Neutrophil (primary cell): ENCODE measurements at regions not wholly inside any gene's neighbourhood (a gene's known extent, or its start where the extent isn't known, plus 50 kb on each side); places are given as distances from the start of the nearest gene placed in this dataset.

Experiments used
- H3K27ac ChIP-seq: fragments of 200-600 bp; sonication (generic); 2 replicates; pipeline ENCODE4 v1.5.1; 2016; ENCODE audit warnings: mild to moderate bottlenecking, moderate library complexity
- H3K27me3 ChIP-seq: fragments of 200-600 bp; sonication (generic); 2 replicates; pipeline ENCODE4 v1.6.0; 2016; ENCODE audit warnings: mild to moderate bottlenecking
- H3K36me3 ChIP-seq: fragments of 200-600 bp; sonication (generic); 2 replicates; pipeline ENCODE4 v1.5.1; 2017
- H3K4me1 ChIP-seq, 2 experiments: fragments of 200-600 bp in 1 of 2; sonication (generic) in 1 of 2; 1 replicate in 1 of 2; 2 replicates in 1 of 2; pipeline versions ENCODE4 v1.5.1 to v1.6.1; 2013 to 2016; ENCODE audit warnings: low read depth in 1 of 2, low read length in 1 of 2, mild to moderate bottlenecking in 1 of 2, moderate library complexity in 1 of 2; ENCODE audit not compliant: control insufficient read depth in 1 of 2, insufficient read depth in 1 of 2
- H3K4me3 ChIP-seq, 2 experiments: fragments of 200-600 bp in 1 of 2; sonication (generic) in 1 of 2; 1 replicate in 1 of 2; 2 replicates in 1 of 2; pipeline ENCODE4 v1.5.1; 2013 to 2016; ENCODE audit warnings: low read depth in 1 of 2, low read length in 1 of 2, mild to moderate bottlenecking in 1 of 2, moderate library complexity in 1 of 2
- H3K9me3 ChIP-seq: fragments of 200-600 bp; sonication (generic); 2 replicates; pipeline ENCODE4 v1.5.1; 2016
- TF ChIP-seq, protein P1 (sequence below): fragments of 200-600 bp; sonication (generic); IDR thresholded peaks from 2 replicates; pipeline ENCODE4 v1.5.1; 2016; ENCODE audit warnings: antibody characterized with exemption

DNA sequence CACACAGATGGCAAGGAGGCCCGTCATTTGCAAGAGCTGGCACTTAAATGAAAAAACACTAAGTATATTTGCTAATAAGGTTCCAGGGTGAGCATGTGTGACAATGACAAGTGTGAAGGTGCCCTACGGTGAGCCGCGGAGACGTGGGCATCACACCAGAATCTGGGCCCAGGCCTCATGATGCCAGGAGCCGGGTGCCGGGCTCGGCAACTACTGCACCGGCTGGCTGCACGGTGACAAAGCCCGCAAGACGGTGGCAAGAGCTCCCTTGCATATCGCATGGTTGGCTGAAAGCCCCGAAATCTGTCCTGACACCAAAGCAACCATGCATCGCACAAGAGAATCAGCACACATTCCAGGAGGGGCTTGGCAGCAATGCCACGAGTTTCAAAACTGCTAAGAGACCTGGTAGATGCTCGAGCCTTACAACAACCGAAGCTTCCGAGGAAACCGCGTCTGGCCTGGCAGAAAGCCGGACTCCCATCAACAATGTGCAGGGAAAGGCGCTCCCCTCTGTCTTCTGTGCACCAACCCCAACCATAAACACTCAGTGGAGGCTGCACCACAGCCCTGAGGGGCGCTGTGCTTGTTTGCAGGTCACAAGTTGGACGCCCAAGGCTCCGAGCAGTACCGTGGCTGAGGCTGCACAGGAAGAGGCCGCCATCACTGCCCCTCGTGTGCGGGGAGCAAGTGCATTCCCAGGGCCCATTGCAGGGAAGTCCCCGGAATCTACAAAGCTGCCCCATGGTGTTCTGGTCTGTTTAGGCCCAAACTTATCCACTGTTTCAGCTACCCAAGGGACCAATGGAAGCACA is 339.7 kb downstream of the CTTN start:
- TF ChIP-seq, protein P1, sequence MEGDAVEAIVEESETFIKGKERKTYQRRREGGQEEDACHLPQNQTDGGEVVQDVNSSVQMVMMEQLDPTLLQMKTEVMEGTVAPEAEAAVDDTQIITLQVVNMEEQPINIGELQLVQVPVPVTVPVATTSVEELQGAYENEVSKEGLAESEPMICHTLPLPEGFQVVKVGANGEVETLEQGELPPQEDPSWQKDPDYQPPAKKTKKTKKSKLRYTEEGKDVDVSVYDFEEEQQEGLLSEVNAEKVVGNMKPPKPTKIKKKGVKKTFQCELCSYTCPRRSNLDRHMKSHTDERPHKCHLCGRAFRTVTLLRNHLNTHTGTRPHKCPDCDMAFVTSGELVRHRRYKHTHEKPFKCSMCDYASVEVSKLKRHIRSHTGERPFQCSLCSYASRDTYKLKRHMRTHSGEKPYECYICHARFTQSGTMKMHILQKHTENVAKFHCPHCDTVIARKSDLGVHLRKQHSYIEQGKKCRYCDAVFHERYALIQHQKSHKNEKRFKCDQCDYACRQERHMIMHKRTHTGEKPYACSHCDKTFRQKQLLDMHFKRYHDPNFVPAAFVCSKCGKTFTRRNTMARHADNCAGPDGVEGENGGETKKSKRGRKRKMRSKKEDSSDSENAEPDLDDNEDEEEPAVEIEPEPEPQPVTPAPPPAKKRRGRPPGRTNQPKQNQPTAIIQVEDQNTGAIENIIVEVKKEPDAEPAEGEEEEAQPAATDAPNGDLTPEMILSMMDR: no peak
- Histone ChIP-seq H3K27ac (no peak overlapping the region), H3K9me3 (no peaks in the 10 kb centered on the region), H3K4me1 (no peaks in the 10 kb centered on the region), H3K36me3 (no peaks in the 10 kb centered on the region), H3K4me3 (no peak overlapping the region), H3K27me3 (peaks cover 8% of the 10 kb centered on the region)

- TF ChIP-seq, protein P1: no peak
- H3K27me3 ChIP-seq: peaks cover 8% of the 10 kb centered on the region
- H3K4me3 ChIP-seq: no peak overlapping the region
- no peaks in the 10 kb centered on the region for H3K36me3 ChIP-seq
- no peaks in the 10 kb centered on the region for H3K9me3 ChIP-seq
- no peaks in the 10 kb centered on the region for H3K4me1 ChIP-seq
- no peak overlapping the region for H3K27ac ChIP-seq
These were observed 340.3 kb downstream of the CTTN start for GRCh38 chr11:70738661-70739060.

- no peaks in the 10 kb centered on the region for H3K9me3 ChIP-seq
- no peak overlapping the region for H3K4me3 ChIP-seq
- H3K36me3 ChIP-seq: no peaks in the 10 kb centered on the region
- H3K4me1 ChIP-seq: no peaks in the 10 kb centered on the region
- no peak overlapping the region for H3K27ac ChIP-seq
- H3K27me3 ChIP-seq: peaks cover 8% of the 10 kb centered on the region
- TF ChIP-seq, protein P1: no peak
These were observed 340.8 kb downstream of the CTTN start for GRCh38 chr11:70739091-70739490.

- Histone ChIP-seq H3K27me3 (peaks cover 8% of the 10 kb centered on the region), H3K4me3 (no peak overlapping the region), H3K27ac (no peak overlapping the region), H3K4me1 (no peaks in the 10 kb centered on the region), H3K36me3 (no peaks in the 10 kb centered on the region), H3K9me3 (no peaks in the 10 kb centered on the region)
- TF ChIP-seq, protein P1: no peak
These were observed 341.6 kb downstream of the CTTN start for GRCh38 chr11:70739811-70740487.

DNA sequence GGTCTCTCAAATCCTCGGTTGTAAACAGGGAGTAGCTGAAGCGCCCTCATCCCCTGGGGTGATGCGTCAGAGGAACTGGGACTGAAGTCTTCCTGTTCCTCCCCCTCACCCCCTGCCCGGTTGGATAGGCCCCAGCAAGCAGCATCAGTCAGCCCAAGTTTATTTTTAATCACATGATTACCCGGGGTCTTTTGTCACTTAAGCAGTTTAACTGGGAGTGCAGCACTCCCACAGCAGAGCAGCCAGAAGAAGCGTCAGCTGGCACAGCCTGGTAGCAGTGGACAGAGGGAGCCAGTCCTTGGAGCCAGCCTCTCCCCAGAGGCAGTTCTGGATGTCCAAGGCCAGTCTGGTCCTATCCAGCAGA is 342.1 kb downstream of the CTTN start:
- peaks cover 8% of the 10 kb centered on the region for H3K27me3 ChIP-seq
- TF ChIP-seq, protein P1: no peak
- no peak overlapping the region for H3K4me3 ChIP-seq

More for the DNA sequence above, 342.1 kb downstream of the CTTN start:
- H3K27ac ChIP-seq: no peak overlapping the region
- H3K4me1 ChIP-seq: no peaks in the 10 kb centered on the region
- no peaks in the 10 kb centered on the region for H3K36me3 ChIP-seq
- no peaks in the 10 kb centered on the region for H3K9me3 ChIP-seq
